GM19452 (cell line): ENCODE measurements at regions not wholly inside any gene's neighbourhood (a gene's known extent, or its start where the extent isn't known, plus 50 kb on each side); places are given as distances from the start of the nearest gene placed in this dataset.
"Not testable (repeated sequence)": the region's sequence is repeated elsewhere in the genome, so short reads cannot be mapped to it uniquely, and the experiment has no call there.

Source experiments
- ATAC-seq: cut with Tn5 transposase; IDR thresholded peaks from one replicate; pipeline ENCODE4 v1.9.1; 2021; ENCODE audit not compliant: unreplicated experiment

GRCh38 chr4:117545039-117545438, 459.7 kb upstream of the TRAM1L1 start:
- ATAC-seq, result no peak

- no peak for ATAC-seq
Measured at GRCh38 chr4:117549524-117549923, 464.1 kb upstream of the TRAM1L1 start.

GRCh38 chr4:117550085-117550484, 464.7 kb upstream of the TRAM1L1 start:
- no peak for ATAC-seq

GRCh38 chr4:117560329-117560728, 474.0 kb upstream of the NDST3 start:
- ATAC-seq, result no peak

GRCh38 chr4:117574085-117574484, 460.2 kb upstream of the NDST3 start:
- no peak for ATAC-seq

DNA sequence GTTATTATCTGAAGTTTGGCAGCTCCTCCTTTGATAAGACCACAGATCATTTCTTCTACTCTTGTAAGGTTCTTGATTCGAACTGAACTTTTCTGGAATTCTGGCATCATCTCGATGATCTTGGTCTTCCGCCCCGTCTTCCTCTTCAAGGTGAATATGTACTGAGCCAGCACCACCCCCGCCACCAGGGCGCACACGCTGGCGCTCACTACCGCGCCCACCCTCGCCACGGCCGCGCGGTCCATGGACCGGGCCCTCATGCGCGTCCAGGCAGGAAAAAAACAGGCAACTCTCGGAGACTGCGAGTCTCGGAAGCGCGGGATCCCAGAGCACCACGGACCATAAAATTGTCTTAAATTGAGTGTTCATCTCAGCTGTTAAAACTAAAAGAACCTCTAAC, 458.4 kb upstream of the NDST3 start:
- ATAC-seq, result no peak

DNA sequence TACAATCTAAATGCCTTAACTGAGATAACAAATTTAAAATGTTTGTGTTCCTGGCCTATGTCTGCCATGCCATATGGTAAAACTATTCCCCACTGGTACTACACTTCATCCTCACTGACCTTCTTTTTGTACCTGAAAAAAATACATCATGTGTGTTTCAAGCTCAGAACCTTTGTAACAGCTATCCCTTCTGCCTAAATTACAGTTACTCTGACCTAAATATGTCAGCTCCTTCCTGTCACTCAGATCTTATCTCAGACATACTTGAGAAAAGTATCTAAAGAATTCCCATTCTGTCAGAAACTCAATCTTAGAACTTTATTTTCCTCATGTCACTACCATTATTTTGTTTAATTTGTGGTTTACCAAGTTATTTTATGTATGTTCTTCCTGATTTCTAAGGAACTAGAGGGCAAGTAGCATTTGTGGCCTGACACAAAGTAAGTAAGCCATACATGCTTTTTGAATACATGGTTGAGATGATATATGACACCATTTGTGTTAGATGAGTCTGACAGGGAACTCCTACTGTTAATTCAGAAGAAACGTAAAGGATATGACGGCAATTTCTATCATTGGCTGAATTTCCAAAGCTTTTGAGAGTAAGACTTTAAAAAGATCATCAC, 456.5 kb upstream of the NDST3 start:
- ATAC-seq, result no peak

GRCh38 chr4:117588771-117589170, 445.5 kb upstream of the NDST3 start:
- ATAC-seq, result no peak

DNA sequence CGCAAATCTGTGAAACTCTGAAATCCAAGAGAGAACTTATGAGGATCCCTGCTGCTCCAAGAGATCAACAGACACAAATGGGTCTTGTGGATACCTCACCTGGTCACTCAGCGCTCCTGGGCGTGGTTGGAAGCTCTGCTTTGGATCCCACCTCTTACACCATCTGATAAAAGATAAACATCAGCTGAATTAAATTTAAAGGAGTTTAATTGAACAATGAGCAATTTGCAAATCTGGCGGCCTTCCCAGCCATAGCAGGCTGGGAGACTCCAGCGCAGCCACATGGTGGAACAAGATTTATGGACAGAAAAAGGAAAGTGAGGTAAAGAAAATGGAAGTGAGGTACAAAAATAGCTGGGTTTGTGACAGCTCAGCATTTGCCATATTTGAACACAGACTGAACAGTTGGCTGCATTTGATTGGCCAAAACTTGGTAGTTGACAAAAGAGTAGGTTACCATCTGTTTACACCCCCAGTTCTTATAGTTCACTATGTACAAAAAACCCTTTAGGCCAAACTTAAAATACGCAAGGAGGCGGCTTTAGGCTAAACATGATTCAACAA, 437.3 kb upstream of the NDST3 start:
- ATAC-seq, result no peak

- ATAC-seq, result not testable (repeated sequence)
Measured at GRCh38 chr4:117599393-117599792, 434.9 kb upstream of the NDST3 start.

GRCh38 chr4:117600936-117601335, 433.4 kb upstream of the NDST3 start:
- ATAC-seq, result not testable (repeated sequence)

DNA sequence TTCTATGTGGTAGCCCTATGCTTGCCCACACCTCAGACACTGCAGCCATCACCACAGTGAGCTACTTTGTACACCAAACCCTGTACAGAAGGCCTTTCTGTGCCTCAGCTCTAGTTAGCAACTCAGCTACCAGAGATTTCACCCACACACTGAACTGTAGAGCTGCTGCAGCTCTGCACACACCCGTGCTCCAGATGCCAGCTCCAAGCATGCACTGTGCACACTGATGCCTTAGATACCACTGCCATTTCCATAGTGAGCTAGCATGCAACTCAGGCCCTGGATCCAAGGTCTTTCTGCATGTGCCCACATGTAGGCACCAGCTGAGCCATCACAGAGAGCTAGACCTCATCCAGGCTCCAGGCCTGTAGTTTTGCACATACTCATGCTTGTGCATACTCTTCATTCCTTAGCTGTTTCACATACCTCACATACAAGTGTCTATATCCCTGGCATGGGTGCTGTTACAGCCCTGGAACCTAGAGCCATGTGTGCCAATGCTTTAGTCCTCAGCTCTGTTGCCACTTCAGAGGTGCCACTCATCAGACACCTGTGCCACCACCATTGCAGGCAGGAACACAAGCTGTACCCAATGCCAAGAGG, 423.5 kb upstream of the NDST3 start:
- no peak for ATAC-seq

GRCh38 chr4:117621673-117622072, 412.6 kb upstream of the NDST3 start:
- ATAC-seq, result no peak

DNA sequence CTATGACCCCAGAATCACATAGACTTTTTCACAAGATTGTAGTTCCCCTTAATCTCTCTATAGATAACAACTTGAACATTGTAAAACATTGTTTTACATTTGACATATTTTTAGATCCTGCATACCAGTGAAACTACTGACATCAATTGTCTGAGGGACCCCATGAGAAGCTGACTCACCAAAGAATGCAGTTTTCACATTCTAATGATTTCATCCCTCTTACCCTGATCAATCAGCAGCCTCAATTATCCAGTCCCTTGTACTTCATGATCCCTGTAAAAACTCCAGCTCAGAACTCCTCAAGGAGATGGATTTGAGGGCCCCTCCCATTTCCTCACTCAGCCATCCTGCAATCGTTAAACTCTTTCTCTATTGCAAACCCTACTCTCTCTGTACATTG, 411.0 kb upstream of the NDST3 start:
- no peak for ATAC-seq

- no peak for ATAC-seq
Measured at GRCh38 chr4:117626664-117627063, 407.6 kb upstream of the NDST3 start.

DNA sequence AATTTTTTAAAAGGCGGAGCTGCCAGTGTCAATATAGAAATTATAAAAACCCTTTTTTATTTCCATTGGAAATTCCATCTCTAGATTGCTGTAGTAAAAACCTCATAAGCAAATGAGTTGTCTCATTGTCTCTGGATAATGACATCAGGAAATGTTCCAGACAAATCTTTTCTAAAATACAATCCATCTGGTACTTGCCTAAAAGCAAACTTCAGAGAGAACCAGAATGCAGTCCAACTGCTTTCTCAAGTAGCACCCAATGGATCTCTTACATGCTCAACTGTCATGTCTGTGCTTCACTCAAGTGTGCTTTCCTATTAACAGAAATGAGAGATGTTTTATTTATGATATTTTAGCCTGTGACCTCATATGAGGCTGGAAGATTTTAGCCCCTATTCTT, 399.6 kb upstream of the NDST3 start:
- ATAC-seq, result no peak

DNA sequence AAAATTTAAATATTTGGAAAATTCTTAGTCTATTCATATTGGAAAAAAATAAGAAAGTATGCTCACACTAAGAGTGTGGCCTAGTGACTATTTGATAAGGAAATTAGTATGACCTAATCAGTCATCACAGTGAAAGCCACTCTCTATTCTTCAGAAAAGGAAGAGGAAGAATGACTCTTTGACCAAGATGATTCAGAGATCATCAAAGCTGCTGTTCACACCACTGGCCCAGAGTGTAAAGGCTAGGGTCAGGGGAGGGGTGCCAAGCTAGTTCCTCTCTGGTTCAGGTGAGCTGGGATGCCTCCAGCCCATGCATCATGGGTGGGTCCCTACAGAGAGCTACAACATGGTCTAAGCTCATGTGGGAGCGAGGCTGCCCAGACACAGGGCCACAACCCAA, 396.9 kb upstream of the NDST3 start:
- ATAC-seq, result no peak

- no peak for ATAC-seq
Measured at GRCh38 chr4:117640836-117641235, 393.4 kb upstream of the NDST3 start.

- no peak for ATAC-seq
Measured at GRCh38 chr4:117641519-117641918, 392.8 kb upstream of the NDST3 start.

- no peak for ATAC-seq
Measured at GRCh38 chr4:117654079-117654478, 380.2 kb upstream of the NDST3 start.

DNA sequence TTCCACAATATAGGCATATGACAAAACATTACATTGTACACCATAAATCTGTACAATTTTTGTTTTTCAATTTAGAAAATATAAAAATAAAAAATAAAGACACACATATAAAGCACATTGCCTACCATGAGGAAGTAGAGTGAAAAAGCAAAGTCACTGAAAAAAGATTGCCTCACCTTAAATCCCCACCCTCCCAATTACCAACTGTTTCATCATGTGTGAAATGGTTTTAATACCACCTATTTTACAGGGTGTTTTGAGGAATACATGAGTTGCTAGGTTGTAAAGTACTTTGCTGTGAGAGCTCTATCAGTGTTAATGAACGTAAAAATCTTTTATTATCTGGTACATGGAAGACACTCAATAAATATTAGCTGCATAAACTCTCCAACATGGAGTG, 373.6 kb upstream of the NDST3 start:
- ATAC-seq, result no peak

GRCh38 chr4:117661091-117662072, 372.9 kb upstream of the NDST3 start:
- ATAC-seq, result no peak
